ENCODE measurements at regions not wholly inside any gene's neighbourhood (a gene's known extent, or its start where the extent isn't known, plus 50 kb on each side); places are given as distances from the start of the nearest gene placed in this dataset.

DNA sequence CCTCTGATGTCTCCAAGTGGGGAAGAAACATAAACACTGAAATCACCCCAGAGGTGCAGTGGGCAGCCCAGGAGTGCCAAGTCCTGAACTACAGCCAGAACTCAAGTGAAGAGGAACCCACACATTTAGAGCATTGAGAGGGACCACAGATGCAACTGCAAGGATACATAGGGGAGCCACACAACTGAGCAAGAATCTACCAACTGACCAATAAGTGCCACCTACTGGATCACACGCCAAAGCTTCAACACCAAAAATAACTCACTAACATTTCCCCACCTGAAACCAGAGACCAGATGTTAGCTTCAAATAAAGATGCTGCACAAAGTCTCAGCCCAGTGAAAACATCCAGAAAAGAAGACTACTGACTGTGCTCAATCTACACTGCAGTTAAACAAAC lies 276.7 kb upstream of the GRIA3 start:
- no peak for TF ChIP-seq CTCF (IDR thresholded peaks at IDR 0.05)
- TF ChIP-seq POLR2A (IDR thresholded peaks at IDR 0.05): no peak

All from prostate gland (tissue), 2 donors.